ENCODE measurements at regions not wholly inside any gene's neighbourhood (a gene's known extent, or its start where the extent isn't known, plus 50 kb on each side); places are given as distances from the start of the nearest gene placed in this dataset.
"Not testable (repeated sequence)": the region's sequence is repeated elsewhere in the genome, so short reads cannot be mapped to it uniquely, and the experiment has no call there.

DNA sequence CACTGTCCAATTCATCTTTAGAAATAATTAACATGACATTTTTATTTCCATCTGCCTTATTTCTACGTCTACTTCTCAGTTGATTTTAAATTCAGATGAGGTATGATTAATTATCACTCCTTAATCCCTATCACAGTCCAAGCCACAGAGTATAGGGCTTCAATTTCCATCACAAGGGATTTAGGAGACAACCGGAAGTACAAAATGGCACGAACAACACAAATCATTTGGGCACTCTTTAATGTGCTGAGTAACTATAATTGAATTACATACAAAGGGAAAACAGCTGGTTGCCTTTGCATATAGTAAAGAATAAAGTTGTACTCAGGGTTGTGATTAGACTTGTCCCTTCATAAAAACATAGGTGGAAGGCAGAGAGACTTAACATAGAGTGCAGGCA is 290.4 kb upstream of the MAGEB16 start:
- TF ChIP-seq, protein P1, sequence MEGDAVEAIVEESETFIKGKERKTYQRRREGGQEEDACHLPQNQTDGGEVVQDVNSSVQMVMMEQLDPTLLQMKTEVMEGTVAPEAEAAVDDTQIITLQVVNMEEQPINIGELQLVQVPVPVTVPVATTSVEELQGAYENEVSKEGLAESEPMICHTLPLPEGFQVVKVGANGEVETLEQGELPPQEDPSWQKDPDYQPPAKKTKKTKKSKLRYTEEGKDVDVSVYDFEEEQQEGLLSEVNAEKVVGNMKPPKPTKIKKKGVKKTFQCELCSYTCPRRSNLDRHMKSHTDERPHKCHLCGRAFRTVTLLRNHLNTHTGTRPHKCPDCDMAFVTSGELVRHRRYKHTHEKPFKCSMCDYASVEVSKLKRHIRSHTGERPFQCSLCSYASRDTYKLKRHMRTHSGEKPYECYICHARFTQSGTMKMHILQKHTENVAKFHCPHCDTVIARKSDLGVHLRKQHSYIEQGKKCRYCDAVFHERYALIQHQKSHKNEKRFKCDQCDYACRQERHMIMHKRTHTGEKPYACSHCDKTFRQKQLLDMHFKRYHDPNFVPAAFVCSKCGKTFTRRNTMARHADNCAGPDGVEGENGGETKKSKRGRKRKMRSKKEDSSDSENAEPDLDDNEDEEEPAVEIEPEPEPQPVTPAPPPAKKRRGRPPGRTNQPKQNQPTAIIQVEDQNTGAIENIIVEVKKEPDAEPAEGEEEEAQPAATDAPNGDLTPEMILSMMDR (IDR thresholded peaks at IDR 0.05; ENCODE audit: low read depth, low read length) = no peak
- H3K4me3 ChIP-seq (ENCODE audit: low read depth, low read length) = no peak overlapping the region

DNA sequence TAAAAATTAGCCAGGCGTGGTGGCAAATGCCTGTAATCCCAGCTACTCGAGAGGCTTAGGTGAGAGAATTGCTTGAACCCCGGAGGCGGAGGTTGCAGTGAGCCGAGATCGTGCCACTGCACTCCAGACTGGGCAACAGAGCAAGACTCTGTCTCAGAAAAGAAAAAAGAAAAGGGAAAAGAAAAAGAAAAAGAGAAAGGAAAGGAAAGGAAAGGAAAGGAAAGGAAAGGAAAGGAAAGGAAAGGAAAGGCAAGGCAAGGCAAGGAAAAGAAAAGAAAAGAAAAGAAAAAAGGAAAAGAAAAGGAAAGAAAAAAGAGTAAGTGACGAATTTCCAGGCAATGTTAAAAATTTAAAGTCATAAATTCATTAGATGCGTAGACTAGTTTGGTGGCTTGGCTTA is 250.1 kb upstream of the MAGEB16 start:
- H3K4me3 ChIP-seq (ENCODE audit: low read depth, low read length) = not testable (repeated sequence)

DNA sequence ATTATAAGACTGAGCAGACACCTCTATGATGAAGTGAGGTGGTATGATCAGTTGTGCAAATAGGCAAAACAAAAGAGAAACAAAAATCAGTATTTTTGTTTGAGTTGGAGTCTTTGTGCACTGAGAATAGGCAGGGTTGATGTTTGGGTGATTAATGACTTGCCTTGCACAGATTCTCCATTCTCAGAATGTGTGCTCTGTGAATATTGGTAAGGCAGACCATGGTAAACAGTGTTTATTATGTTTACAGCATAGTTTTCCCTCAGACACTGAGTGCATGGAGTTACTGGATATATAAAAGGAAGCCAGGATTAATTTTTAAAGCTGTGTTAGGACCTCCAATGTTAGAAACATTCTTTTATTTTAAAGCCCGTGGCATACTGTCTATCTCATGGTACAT is 240.2 kb upstream of the MAGEB16 start:
- TF ChIP-seq, protein P1 (IDR thresholded peaks at IDR 0.05; ENCODE audit: low read depth, low read length) = no peak
- no peak overlapping the region for H3K4me3 ChIP-seq (ENCODE audit: low read depth, low read length)

DNA sequence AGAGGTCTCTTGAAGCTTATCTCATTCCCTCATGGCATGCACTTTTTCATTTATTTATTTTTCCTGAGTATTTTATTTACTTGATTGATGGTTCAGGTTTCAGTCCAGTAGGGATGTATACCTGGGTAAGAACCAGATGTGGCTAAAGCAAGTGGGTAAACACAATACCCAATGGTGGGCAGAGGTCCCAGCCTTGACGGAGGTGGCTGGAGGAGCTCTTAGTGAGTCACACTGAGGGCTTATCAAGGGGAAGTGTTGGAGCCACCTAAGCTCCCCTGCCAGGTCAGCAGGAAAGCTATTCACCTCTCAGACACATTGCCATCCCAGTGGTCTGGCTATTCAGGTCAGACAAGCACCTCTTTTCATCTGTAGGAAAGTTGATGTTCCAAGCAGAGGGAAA is 236.2 kb upstream of the MAGEB16 start:
- TF ChIP-seq, protein P1 (IDR thresholded peaks at IDR 0.05; ENCODE audit: low read depth, low read length) = no peak
- no peak overlapping the region for H3K4me3 ChIP-seq (ENCODE audit: low read depth, low read length)

DNA sequence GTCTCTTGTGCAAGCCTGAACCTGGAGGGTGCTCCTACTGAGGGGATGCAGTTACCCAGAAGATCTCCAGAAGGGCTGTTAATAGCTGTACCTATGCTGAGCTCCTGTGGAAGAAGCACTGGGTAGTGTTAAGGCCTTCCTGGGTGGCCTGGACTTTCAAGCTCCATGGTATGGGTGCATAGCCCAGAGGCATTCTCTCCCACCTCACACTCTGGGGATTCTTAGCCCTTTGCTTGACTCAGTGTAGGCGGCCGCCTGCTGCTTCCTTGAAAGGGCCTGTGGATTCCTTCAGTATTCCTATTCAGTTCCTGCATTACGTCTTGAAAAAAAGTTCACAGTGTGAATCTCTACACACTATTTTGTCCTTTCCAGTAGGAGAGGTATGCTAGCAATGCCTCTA is 235.7 kb upstream of the MAGEB16 start:
- H3K4me3 ChIP-seq (ENCODE audit: low read depth, low read length) = no peak overlapping the region
- TF ChIP-seq, protein P1 (IDR thresholded peaks at IDR 0.05; ENCODE audit: low read depth, low read length) = no peak

DNA sequence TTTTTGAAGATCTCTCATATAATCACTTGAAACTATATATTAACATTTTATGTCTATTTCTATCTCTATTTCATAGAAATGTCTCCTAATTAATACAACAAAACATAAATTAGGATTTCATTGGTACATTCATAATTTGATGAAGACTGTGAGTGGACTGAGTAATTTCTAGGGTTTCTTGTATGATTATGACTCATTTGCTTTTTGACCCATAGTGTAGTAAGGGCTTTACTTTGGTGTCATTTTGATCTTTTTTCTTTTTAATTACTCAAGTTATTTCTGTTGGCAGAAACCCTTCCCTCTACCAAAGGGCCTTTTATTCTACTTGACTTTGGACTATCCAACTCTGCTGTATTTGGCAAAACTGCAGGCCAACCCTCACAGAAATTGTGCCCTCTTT is 207.9 kb upstream of the MAGEB16 start:
- H3K4me3 ChIP-seq (ENCODE audit: low read depth, low read length) = no peak overlapping the region
- TF ChIP-seq, protein P1 (IDR thresholded peaks at IDR 0.05; ENCODE audit: low read depth, low read length) = no peak

DNA sequence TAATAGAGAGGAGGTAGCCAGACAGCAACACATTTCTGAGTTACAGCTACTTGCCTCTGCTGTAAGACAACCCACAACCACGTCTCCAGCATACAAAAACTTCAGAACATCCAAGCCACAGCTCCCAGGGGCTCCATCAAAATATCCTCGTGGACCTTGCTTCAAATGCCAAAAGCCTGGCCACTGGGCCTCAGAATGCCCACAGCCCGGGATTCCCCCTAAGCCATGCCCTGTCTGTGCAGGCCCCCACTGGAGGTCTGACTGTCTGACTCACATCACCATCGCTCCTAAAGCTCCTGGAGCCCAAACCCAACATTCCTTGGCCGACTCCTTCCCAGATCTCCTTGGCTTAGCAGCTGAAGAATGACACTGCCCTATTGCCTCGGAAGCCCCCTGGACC is 186.6 kb upstream of the MAGEB16 start:
- not testable (repeated sequence) for H3K4me3 ChIP-seq (ENCODE audit: low read depth, low read length)

DNA sequence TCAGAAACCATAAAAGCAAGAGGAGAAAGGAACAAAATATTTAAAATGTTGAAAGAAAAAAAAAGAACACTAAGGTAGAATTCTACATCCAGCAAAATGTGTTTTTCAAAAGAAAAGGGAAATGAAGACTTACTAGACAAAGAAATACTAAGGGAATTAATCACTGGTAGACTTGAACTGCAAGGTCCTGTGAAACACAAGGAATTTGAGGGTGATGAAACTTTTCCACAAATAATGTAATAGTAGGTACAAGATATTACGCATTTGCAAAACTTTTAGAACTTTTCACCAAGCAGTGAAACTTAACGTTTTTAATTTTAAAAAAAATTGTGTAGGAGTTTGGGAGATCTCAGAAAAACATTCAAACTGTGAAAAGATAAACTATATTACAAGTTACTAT is 180.3 kb upstream of the MAGEB16 start:
- H3K4me3 ChIP-seq (ENCODE audit: low read depth, low read length) = no peak overlapping the region
- TF ChIP-seq, protein P1 (IDR thresholded peaks at IDR 0.05; ENCODE audit: low read depth, low read length) = no peak

DNA sequence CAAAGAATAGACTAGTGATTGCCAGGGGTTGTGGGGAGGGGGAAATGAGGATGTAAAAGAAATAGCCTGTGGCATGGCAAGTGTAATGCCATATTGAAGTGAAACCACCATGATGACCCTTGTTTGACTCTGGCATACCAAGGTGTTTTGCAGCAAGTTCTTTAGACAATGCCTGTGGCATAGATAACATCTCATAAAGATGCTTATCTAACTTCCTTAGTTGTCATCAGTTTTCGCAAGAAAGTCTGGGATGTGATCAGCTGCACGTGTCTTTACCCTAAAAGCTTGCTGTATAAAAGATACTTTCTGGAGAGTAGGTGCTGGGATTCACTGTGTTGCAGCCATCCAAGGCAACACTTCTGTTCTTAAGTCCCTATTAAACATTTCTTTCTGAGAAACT is 176.1 kb upstream of the MAGEB16 start:
- TF ChIP-seq, protein P1 (IDR thresholded peaks at IDR 0.05; ENCODE audit: low read depth, low read length) = no peak
- no peak overlapping the region for H3K4me3 ChIP-seq (ENCODE audit: low read depth, low read length)
